Upper lobe of left lung (tissue), 6 donors: ENCODE measurements at regions not wholly inside any gene's neighbourhood (a gene's known extent, or its start where the extent isn't known, plus 50 kb on each side); places are given as distances from the start of the nearest gene placed in this dataset.
A peak's percentile ranks its signal among the peaks of the same experiment; 100 is the strongest.

ENCODE experiments used
- ATAC-seq, 2 donors: fragments of 200-7000 bp; cut with Tn5 transposase; one replicate each; pipeline ENCODE4 v1.9.1; 2022; ENCODE audit warnings: mild to moderate bottlenecking in 2 of 2, moderate library complexity in 2 of 2; ENCODE audit not compliant: low FRiP score in 2 of 2
- DNase-seq, 2 donors: peaks; one replicate each; pipeline ENCODE4 v3.0.0-alpha.2; 2019 to 2020
- H3K27ac ChIP-seq, 4 donors: fragments of 200-600 bp; sonication (generic); one replicate each; pipeline ENCODE4 v1.5.1; 2016 to 2019
- H3K27me3 ChIP-seq, 4 donors: fragments of 200-600 bp; sonication (generic); one replicate each; pipeline ENCODE4 v1.5.1; 2017 to 2019
- H3K36me3 ChIP-seq, 4 donors: fragments of 200-600 bp; sonication (generic); one replicate each; pipeline ENCODE4 v1.5.1; 2016 to 2019
- H3K4me1 ChIP-seq, 4 donors: fragments of 200-600 bp; sonication (generic); one replicate each; pipeline ENCODE4 v1.5.1; 2018 to 2019
- H3K4me3 ChIP-seq, 4 donors: fragments of 200-600 bp; sonication (generic); one replicate each; pipeline ENCODE4 v1.5.1; 2017 to 2019; ENCODE audit warnings: mild to moderate bottlenecking in 2 of 4, moderate library complexity in 1 of 4
- H3K9me3 ChIP-seq, 4 donors: fragments of 200-600 bp; sonication (generic); one replicate each; pipeline ENCODE4 v1.5.1; 2018 to 2019
- EP300 ChIP-seq, 4 donors: sonication (generic); formaldehyde crosslinking; IDR thresholded peaks; one replicate each; pipeline ENCODE4 v1.5.1; 2017; ENCODE audit warnings: antibody characterized with exemption in 4 of 4, control low read depth in 2 of 4
- POLR2A ChIP-seq, 4 donors: fragments of 450-650 bp; IDR thresholded peaks; one replicate each; pipeline ENCODE4 v1.5.1; 2016 to 2017; ENCODE audit warnings: antibody characterized with exemption in 4 of 4, mild to moderate bottlenecking in 2 of 4
- POLR2AphosphoS5 ChIP-seq, 2 donors: sonication (generic); formaldehyde crosslinking; IDR thresholded peaks; one replicate each; pipeline ENCODE4 v1.5.1; 2017; ENCODE audit warnings: antibody characterized with exemption in 2 of 2
- WGBS, 2 donors: methylation state at CpG; one replicate each; pipeline ENCODE4 v1.1.5; 2017 to 2018; 5-methylcytosine and 5-hydroxymethylcytosine counted together
- TF ChIP-seq, protein P1 (sequence below), 6 experiments: fragments of 450-650 bp in 4 of 6; fragments of 200-600 bp in 2 of 6; sonication (generic) in 2 of 6; IDR thresholded peaks; one replicate each; pipeline ENCODE4 v1.5.1; 2016 to 2019; ENCODE audit warnings: antibody characterized with exemption in 6 of 6
- donor health status: DM: no; HTN: no; CAD: no; lungs with moderate emphysema.
- donor health status: DM: no; HTN: yes; CAD: no; lungs with severe emphysema.

DNA sequence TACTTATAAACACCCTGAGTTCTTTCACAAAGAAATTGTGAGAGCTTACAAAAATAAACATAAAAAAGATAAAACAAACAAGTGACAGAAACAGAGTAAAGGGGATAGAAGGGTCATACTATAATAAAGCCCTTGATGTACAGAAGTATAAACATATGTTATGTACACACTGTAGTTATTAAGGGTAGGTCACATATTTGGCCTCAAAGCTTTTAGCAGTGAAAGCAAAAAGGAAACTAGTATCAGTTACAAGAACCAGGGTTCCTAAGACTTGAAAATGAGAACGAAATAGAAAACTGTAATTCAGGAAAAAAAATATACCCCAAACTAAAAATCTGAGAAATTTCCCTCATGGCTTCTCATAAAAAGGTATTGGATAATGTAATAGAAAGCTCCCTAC is 380.6 kb downstream of the HDGFL1 start:
- no peak overlapping the region for H3K4me3 ChIP-seq
- H3K4me1 ChIP-seq: peaks cover 0 to under 1% (median 0%) of the 10 kb centered on the region in 4 donors
- no peak overlapping the region for H3K27ac ChIP-seq
- no peak for ATAC-seq
- 64 to 70% methylated on average over 1 of the region's 1 CpG for WGBS, 2 donors
- TF ChIP-seq POLR2A (IDR thresholded peaks at IDR 0.05): no peak
- no peaks in the 10 kb centered on the region for H3K9me3 ChIP-seq
- H3K27me3 ChIP-seq: no peaks in the 10 kb centered on the region
- no peak for DNase-seq
- H3K36me3 ChIP-seq: no peaks in the 10 kb centered on the region

DNA sequence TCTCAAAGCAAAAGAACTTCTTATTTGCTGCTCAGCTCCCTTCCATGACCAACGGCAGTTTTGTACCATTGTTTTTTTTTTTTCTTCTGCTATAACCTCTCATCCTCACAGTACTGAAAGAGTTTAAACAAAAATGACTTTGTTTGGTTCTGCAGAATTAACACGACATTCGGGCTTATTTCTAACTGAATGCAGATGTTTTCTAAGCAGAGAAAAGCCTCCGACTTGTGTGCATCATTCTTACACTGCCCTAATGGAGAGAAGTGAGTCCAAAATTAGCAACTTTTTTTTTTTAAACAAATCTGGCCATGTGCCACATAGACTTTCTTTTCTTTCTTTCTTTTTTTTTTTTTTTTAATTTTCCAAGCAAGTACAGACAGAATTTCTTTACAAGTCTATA is 382.7 kb downstream of the HDGFL1 start:
- H3K4me1 ChIP-seq: peaks cover 0 to 14% (median 3%) of the 10 kb centered on the region in 4 donors
- H3K27me3 ChIP-seq: no peaks in the 10 kb centered on the region
- no peak for TF ChIP-seq POLR2AphosphoS5 (IDR thresholded peaks at IDR 0.05)
- TF ChIP-seq, protein P1, sequence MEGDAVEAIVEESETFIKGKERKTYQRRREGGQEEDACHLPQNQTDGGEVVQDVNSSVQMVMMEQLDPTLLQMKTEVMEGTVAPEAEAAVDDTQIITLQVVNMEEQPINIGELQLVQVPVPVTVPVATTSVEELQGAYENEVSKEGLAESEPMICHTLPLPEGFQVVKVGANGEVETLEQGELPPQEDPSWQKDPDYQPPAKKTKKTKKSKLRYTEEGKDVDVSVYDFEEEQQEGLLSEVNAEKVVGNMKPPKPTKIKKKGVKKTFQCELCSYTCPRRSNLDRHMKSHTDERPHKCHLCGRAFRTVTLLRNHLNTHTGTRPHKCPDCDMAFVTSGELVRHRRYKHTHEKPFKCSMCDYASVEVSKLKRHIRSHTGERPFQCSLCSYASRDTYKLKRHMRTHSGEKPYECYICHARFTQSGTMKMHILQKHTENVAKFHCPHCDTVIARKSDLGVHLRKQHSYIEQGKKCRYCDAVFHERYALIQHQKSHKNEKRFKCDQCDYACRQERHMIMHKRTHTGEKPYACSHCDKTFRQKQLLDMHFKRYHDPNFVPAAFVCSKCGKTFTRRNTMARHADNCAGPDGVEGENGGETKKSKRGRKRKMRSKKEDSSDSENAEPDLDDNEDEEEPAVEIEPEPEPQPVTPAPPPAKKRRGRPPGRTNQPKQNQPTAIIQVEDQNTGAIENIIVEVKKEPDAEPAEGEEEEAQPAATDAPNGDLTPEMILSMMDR (IDR thresholded peaks at IDR 0.05): no peak
- ATAC-seq: no peak
- no peak overlapping the region for H3K4me3 ChIP-seq
- no peak overlapping the region for H3K27ac ChIP-seq
- H3K9me3 ChIP-seq: no peaks in the 10 kb centered on the region
- 74 to 78% methylated on average over 4 of the region's 4 CpGs for WGBS, 2 donors
- no peak for DNase-seq
- no peaks in the 10 kb centered on the region for H3K36me3 ChIP-seq

DNA sequence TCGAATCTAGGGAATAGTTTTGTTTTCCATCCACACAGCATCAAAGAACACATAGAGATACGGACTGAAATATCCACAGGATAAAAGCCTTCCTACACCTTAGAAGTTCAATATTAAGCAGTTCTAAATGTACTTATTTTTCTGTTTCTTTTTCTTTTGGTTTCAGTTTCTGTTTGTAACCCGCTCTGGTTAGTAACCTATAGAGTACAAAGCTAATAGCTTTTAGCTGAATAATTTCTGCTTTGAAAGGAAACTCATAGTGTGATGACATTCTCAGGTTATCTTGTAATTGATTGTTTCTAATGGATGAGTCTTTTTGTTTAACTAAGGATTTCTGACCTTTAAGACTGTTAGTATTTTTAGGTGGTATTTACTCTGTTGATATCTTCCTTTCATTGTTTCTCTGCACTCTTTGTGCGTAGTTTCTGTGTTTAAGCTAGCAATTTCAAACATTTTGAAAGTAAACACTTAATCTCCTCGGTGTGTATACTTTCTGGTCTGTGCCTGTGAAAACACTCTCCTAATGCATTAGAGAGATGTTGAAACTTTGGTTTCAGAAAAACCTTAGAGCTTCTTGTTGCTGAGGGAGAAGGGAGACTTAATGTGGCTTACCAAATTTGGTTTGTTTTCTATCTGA is 385.5 kb downstream of the HDGFL1 start:
- ATAC-seq: no peak
- Histone ChIP-seq H3K4me1 (peaks cover 0 to 14% (median 3%) of the 10 kb centered on the region in 4 donors), H3K9me3 (no peaks in the 10 kb centered on the region), H3K27me3 (no peaks in the 10 kb centered on the region), H3K4me3 (peak overlapping the region in 2 of 4 donors; percentile 28 to 29), H3K36me3 (no peaks in the 10 kb centered on the region), H3K27ac (peak overlapping the region in 2 of 4 donors; percentile 36 to 74)
- TF ChIP-seq POLR2A (IDR thresholded peaks at IDR 0.05) (no peak), EP300 (IDR thresholded peaks at IDR 0.05) (no peak), POLR2AphosphoS5 (IDR thresholded peaks at IDR 0.05) (no peak)
- TF ChIP-seq, protein P1 (IDR thresholded peaks at IDR 0.05): no peak
- no peak for DNase-seq
- WGBS, 2 donors: 17 to 18% methylated on average over 5 of the region's 5 CpGs

DNA sequence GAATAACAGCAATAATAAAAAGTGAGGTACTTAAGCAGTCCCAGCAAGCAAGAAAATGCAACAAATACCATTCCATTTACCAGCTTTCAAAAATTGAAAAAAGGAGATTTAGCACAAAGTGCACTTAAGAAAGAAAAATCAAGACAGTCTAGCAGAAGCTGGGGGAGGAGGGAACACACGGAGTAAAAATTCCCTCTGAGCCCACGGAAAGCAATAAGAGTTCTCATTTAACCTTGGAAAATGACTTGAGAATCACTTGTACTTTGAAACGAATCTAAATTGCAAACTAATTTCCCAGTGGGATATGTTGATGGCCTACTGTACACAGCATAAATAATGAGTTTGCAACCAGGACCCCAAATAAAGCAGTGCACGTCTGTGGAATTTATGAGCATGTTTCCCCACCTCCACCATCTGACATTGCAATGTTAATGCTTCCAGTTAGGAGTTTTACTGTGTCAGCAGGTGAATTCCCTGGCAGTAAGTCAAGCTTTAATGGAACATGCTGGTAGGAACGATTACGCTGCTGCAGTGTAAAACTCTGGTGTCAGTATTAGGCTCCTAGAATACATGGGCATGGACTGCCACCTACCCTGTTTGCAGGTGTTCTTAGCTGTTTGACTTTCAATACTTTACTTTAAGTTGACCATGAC is 386.8 kb downstream of the HDGFL1 start:
- Histone ChIP-seq H3K4me3 (no peak overlapping the region), H3K27ac (no peak overlapping the region), H3K27me3 (no peaks in the 10 kb centered on the region), H3K36me3 (no peaks in the 10 kb centered on the region), H3K4me1 (peaks cover 0 to 14% (median 3%) of the 10 kb centered on the region in 4 donors), H3K9me3 (no peaks in the 10 kb centered on the region)
- whole genome bisulfite sequencing, 2 donors: 44 to 48% methylated on average over 6 of the region's 6 CpGs
- no peak for DNase-seq
- TF ChIP-seq, protein P1 (IDR thresholded peaks at IDR 0.05): no peak
- TF ChIP-seq EP300 (IDR thresholded peaks at IDR 0.05) (no peak), POLR2A (IDR thresholded peaks at IDR 0.05) (no peak), POLR2AphosphoS5 (IDR thresholded peaks at IDR 0.05) (no peak)
- no peak for ATAC-seq

DNA sequence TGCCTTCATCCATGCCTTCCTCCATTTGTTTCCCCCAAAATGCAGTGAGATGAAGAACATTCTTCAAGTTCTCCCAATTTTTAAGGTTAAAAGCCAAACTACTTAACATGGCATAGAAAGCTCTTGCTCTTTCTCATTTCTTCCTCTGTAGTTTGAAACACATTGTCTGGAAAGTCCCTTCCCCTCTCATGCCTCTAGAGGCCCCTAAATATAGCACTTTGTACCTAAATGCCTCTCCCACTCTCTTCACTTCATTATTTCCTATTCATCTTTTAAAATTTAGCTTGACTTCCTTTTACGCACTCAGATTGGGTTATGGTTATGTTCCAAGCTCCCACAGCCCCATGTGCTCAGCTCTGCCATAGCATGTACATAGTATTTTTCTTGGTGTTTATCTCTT is 389.3 kb downstream of the HDGFL1 start:
- Histone ChIP-seq H3K4me1 (peaks cover 0 to 14% (median 3%) of the 10 kb centered on the region in 4 donors), H3K36me3 (no peaks in the 10 kb centered on the region), H3K9me3 (no peaks in the 10 kb centered on the region), H3K27ac (no peak overlapping the region), H3K27me3 (no peaks in the 10 kb centered on the region), H3K4me3 (no peak overlapping the region)
- TF ChIP-seq, protein P1 (IDR thresholded peaks at IDR 0.05): no peak
- TF ChIP-seq POLR2AphosphoS5 (IDR thresholded peaks at IDR 0.05) (no peak), EP300 (IDR thresholded peaks at IDR 0.05) (no peak), POLR2A (IDR thresholded peaks at IDR 0.05) (no peak)
- no peak for DNase-seq
- 83 to 100% methylated on average over 1 of the region's 1 CpG for WGBS, 2 donors
- ATAC-seq: no peak
